RWPE1 (cell line): ENCODE measurements at regions not wholly inside any gene's neighbourhood (a gene's known extent, or its start where the extent isn't known, plus 50 kb on each side); places are given as distances from the start of the nearest gene placed in this dataset.

Experiments
- CTCF ChIA-PET: fragments of 350-600 bp; sonication (Branson Sonifier 250); formaldehyde crosslinking; extraction: SDS; loops from one replicate; lab custom pipeline; 2021; lab: Yijun Ruan, JAX
- POLR2A ChIA-PET: fragments of 400-600 bp; formaldehyde crosslinking; extraction: SDS; loops from one replicate; lab custom pipeline; 2020; ENCODE audit warnings: antibody characterized with exemption; ENCODE audit not compliant: low non-redundant PET; lab: Yijun Ruan, JAX
- DNase-seq: peaks from one replicate; pipeline ENCODE4 v3.0.0; 2012; ENCODE audit warnings: low spot score
- H3K27ac ChIP-seq: fragments of 450-650 bp; 2 replicates; pipeline ENCODE4 v1.5.1; 2017
- CTCF ChIP-seq: fragments of 450-650 bp; conservative IDR thresholded peaks from 2 replicates; pipeline ENCODE4 v1.5.1; 2017; ENCODE audit warnings: low read depth, mild to moderate bottlenecking

- ChIA-PET CTCF (interaction anchor here (0.9 kb wide), 1 partner anchor 12 kb away, joined by 3 read pairs; no protein-coding TSS in a partner anchor), POLR2A (no interaction called here)
- peak; percentile 25 for DNase-seq
- no peak overlapping the region for H3K27ac ChIP-seq
- TF ChIP-seq CTCF, result no peak
Observed at GRCh38 chr2:71865391-71865965, 282.2 kb downstream of the CYP26B1 start.

- ChIA-PET CTCF (no interaction called here), POLR2A (no interaction called here)
- no peak for DNase-seq
- TF ChIP-seq CTCF, result no peak
- H3K27ac ChIP-seq, result no peak overlapping the region
Observed at GRCh38 chr2:71864085-71864484, 283.6 kb downstream of the CYP26B1 start.

GRCh38 chr2:71863396-71863795, 284.3 kb downstream of the CYP26B1 start:
- CTCF ChIA-PET, result no interaction called here
- H3K27ac ChIP-seq, result no peak overlapping the region
- no peak for TF ChIP-seq CTCF
- POLR2A ChIA-PET, result no interaction called here
- no peak for DNase-seq

- H3K27ac ChIP-seq, result no peak overlapping the region
- no peak for DNase-seq
- ChIA-PET POLR2A (no interaction called here), CTCF (no interaction called here)
- TF ChIP-seq CTCF, result no peak
Observed at GRCh38 chr2:71862921-71863320, 284.7 kb downstream of the CYP26B1 start.

- no peak for TF ChIP-seq CTCF
- POLR2A ChIA-PET, result no interaction called here
- no peak overlapping the region for H3K27ac ChIP-seq
- DNase-seq, result no peak
- CTCF ChIA-PET, result interaction anchor here (0.7 kb wide), 1 partner anchor 119 kb away, joined by 3 read pairs; no protein-coding TSS in a partner anchor
Observed at GRCh38 chr2:71861186-71862160, 286.2 kb downstream of the CYP26B1 start.

GRCh38 chr2:71860381-71860926, 287.2 kb downstream of the CYP26B1 start:
- DNase-seq, result no peak
- ChIA-PET CTCF (no interaction called here), POLR2A (no interaction called here)
- TF ChIP-seq CTCF, result no peak
- no peak overlapping the region for H3K27ac ChIP-seq
